ENCODE measurements at regions not wholly inside any gene's neighbourhood (a gene's known extent, or its start where the extent isn't known, plus 50 kb on each side); places are given as distances from the start of the nearest gene placed in this dataset.

DNA sequence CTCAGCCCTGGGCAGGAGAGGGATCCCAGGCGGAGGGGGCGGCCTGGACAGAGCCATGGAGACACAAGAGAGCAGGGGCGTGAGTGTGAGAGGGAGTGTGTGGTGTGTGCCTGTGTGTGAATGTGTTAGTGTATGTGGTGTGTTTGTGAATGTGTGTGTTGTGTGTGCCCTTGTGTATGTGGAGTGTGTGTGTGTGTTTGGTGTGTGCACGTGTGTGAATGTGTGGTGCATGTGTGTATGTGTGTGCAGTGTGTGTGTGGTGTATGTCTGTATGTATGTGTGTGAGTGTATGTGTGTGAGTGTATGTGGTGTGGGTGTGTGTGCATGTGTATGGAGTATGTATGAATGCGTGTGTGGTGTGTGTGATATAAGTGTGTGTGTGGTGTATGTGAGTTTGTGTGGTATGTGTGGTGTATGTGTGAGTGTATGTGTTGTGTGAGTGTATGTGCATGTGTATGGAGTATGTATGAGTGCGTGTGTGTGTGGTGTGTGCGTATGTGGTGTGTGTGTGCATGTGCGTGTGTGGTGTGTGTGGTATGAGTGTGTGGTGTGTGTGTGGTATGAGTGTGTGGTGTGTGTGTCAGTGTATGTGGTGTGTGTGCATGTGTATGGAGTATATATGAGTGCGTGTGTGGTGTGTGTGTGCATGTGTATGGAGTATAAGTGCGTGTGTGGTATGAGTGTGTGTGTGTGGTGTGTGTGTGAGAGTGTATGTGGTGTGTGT is 175.2 kb upstream of the AFDN start:
- TF ChIP-seq, protein P1, sequence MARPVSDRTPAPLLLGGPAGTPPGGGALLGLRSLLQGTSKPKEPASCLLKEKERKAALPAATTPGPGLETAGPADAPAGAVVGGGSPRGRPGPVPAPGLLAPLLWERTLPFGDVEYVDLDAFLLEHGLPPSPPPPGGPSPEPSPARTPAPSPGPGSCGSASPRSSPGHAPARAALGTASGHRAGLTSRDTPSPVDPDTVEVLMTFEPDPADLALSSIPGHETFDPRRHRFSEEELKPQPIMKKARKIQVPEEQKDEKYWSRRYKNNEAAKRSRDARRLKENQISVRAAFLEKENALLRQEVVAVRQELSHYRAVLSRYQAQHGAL (CRISPR knock-in tag; IDR thresholded peaks at IDR 0.05; ENCODE audit: not compliant biosample characterization), result no peak
- no peak for TF ChIP-seq POLR2A (IDR thresholded peaks at IDR 0.05; ENCODE audit: insufficient read depth in 1 of 2, low read depth in 2 of 2, low read length in 2 of 2)
- TF ChIP-seq PRMT3 (CRISPR knock-in tag; IDR thresholded peaks at IDR 0.05; ENCODE audit: borderline replicate concordance, low read depth), result no peak
- TF ChIP-seq, protein P2, sequence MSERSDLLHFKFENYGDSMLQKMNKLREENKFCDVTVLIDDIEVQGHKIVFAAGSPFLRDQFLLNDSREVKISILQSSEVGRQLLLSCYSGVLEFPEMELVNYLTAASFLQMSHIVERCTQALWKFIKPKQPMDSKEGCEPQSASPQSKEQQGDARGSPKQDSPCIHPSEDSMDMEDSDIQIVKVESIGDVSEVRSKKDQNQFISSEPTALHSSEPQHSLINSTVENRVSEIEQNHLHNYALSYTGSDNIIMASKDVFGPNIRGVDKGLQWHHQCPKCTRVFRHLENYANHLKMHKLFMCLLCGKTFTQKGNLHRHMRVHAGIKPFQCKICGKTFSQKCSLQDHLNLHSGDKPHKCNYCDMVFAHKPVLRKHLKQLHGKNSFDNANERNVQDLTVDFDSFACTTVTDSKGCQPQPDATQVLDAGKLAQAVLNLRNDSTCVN (CRISPR knock-in tag; IDR thresholded peaks at IDR 0.05; ENCODE audit: borderline replicate concordance), result no peak
- no peak for TF ChIP-seq SNAPC4 (CRISPR knock-in tag; IDR thresholded peaks at IDR 0.05)
- no peak for TF ChIP-seq FOXK1 (CRISPR knock-in tag; IDR thresholded peaks at IDR 0.05; ENCODE audit: borderline replicate concordance, low read depth)
- no peak for TF ChIP-seq RBAK (CRISPR knock-in tag; IDR thresholded peaks at IDR 0.05)
- no peak for TF ChIP-seq ZNF432 (CRISPR knock-in tag; IDR thresholded peaks at IDR 0.05; ENCODE audit: borderline replicate concordance)
